ENCODE measurements at regions not wholly inside any gene's neighbourhood (a gene's known extent, or its start where the extent isn't known, plus 50 kb on each side); places are given as distances from the start of the nearest gene placed in this dataset.

DNA sequence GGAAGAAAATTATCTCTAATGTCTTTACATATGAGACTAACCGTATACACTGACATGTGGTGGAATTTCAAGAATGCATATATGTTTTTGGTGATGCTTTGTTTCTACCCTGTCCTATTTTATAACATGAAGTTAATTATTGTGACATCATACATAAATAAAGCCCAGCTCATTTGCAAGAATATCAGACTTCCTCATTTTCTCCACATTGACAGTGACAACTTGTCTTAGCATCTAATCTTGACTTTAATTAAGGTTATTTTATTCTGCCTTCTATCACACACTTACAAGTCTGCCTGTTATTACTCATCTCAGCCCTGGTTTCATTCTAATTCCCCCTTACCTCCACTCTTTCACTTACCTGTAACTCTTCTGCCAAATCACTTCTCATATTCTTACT is 140.6 kb upstream of the STARD13 start:
- DNase-seq (ENCODE audit: low read depth) = no peak

GRCh38 chr13:33433316-33433715 is 147.8 kb upstream of the STARD13 start:
- H3K4me3 ChIP-seq (ENCODE audit: control insufficient read depth, low read depth, low read length) = no peak overlapping the region
- TF ChIP-seq, protein P1, sequence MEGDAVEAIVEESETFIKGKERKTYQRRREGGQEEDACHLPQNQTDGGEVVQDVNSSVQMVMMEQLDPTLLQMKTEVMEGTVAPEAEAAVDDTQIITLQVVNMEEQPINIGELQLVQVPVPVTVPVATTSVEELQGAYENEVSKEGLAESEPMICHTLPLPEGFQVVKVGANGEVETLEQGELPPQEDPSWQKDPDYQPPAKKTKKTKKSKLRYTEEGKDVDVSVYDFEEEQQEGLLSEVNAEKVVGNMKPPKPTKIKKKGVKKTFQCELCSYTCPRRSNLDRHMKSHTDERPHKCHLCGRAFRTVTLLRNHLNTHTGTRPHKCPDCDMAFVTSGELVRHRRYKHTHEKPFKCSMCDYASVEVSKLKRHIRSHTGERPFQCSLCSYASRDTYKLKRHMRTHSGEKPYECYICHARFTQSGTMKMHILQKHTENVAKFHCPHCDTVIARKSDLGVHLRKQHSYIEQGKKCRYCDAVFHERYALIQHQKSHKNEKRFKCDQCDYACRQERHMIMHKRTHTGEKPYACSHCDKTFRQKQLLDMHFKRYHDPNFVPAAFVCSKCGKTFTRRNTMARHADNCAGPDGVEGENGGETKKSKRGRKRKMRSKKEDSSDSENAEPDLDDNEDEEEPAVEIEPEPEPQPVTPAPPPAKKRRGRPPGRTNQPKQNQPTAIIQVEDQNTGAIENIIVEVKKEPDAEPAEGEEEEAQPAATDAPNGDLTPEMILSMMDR (conservative IDR thresholded peaks at IDR 0.05; ENCODE audit: control insufficient read depth, insufficient read depth, low read depth, low read length) = no peak
- DNase-seq (ENCODE audit: low read depth) = no peak

More for the DNA sequence above, 140.6 kb upstream of the STARD13 start:
- H3K4me3 ChIP-seq (ENCODE audit: control insufficient read depth, low read depth, low read length) = no peak overlapping the region
- TF ChIP-seq, protein P1 (conservative IDR thresholded peaks at IDR 0.05; ENCODE audit: control insufficient read depth, insufficient read depth, low read depth, low read length) = no peak

- H3K4me3 ChIP-seq (ENCODE audit: control insufficient read depth, low read depth, low read length) = no peak overlapping the region
- no peak for DNase-seq (ENCODE audit: low read depth)
- TF ChIP-seq, protein P1 (conservative IDR thresholded peaks at IDR 0.05; ENCODE audit: control insufficient read depth, insufficient read depth, low read depth, low read length) = no peak
Measured at GRCh38 chr13:33434676-33435075, 149.1 kb upstream of the STARD13 start.

DNA sequence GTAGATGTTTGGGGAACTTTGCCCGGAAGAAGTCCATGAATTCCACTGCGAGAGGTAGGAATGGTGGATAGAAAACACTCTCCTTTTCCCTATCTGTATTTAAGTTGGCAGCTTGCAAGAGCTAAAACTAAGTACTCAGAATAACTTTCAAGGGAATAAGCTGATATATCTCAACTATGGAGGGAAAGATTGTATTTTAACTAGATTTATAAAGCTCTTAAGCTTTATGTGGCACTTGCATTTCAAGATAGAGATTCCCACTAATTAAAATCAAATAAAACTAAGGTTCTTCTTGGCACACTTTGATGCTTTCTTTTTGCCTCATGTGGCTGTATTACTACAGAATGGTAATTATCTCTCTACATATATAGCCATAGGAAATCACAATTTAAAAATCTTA is 149.7 kb upstream of the STARD13 start:
- no peak overlapping the region for H3K4me3 ChIP-seq (ENCODE audit: control insufficient read depth, low read depth, low read length)
- no peak for DNase-seq (ENCODE audit: low read depth)
- TF ChIP-seq, protein P1 (conservative IDR thresholded peaks at IDR 0.05; ENCODE audit: control insufficient read depth, insufficient read depth, low read depth, low read length) = no peak

- TF ChIP-seq, protein P1 (conservative IDR thresholded peaks at IDR 0.05; ENCODE audit: control insufficient read depth, insufficient read depth, low read depth, low read length) = no peak
- no peak for DNase-seq (ENCODE audit: low read depth)
- no peak overlapping the region for H3K4me3 ChIP-seq (ENCODE audit: control insufficient read depth, low read depth, low read length)
Measured at GRCh38 chr13:33438918-33439317, 153.4 kb upstream of the STARD13 start.

- no peak overlapping the region for H3K4me3 ChIP-seq (ENCODE audit: control insufficient read depth, low read depth, low read length)
- peak; percentile 48 for DNase-seq (ENCODE audit: low read depth)
- TF ChIP-seq, protein P1 (conservative IDR thresholded peaks at IDR 0.05; ENCODE audit: control insufficient read depth, insufficient read depth, low read depth, low read length) = peak; percentile 30
Measured at GRCh38 chr13:33441015-33441414, 155.5 kb upstream of the STARD13 start.

- DNase-seq (ENCODE audit: low read depth) = no peak
- TF ChIP-seq, protein P1 (conservative IDR thresholded peaks at IDR 0.05; ENCODE audit: control insufficient read depth, insufficient read depth, low read depth, low read length) = no peak
- H3K4me3 ChIP-seq (ENCODE audit: control insufficient read depth, low read depth, low read length) = no peak overlapping the region
Measured at GRCh38 chr13:33445024-33445423, 159.5 kb upstream of the STARD13 start.
